ENCODE measurements at regions not wholly inside any gene's neighbourhood (a gene's known extent, or its start where the extent isn't known, plus 50 kb on each side); places are given as distances from the start of the nearest gene placed in this dataset.

GRCh38 chr10:104584541-104584940 lies 56.5 kb upstream of the SORCS3 start (continued):
- TF ChIP-seq USF1 (IDR thresholded peaks at IDR 0.05; ENCODE audit: borderline replicate concordance, low read depth) (no peak), IRF3 (IDR thresholded peaks at IDR 0.05; ENCODE audit: low read depth, low read length) (no peak), RFX5 (IDR thresholded peaks at IDR 0.05; ENCODE audit: low read length) (no peak)

GRCh38 chr10:104587751-104588150 lies 53.3 kb upstream of the SORCS3 start:
- H3K9ac ChIP-seq = no peak overlapping the region
- no peaks in the 10 kb centered on the region for H4K20me1 ChIP-seq (ENCODE audit: insufficient read depth)
- no peak overlapping the region for H3K27ac ChIP-seq (ENCODE audit: low read depth in 2 of 2, low read length in 1 of 2)
- no peak for DNase-seq
- no peaks in the 10 kb centered on the region for H3K27me3 ChIP-seq (ENCODE audit: insufficient read depth)
- H3K4me3 ChIP-seq (ENCODE audit: low read depth in 2 of 2, low read length in 1 of 2) = no peak overlapping the region
- CTCF ChIA-PET = interaction anchor here (0.9 to 1.2 kb wide), 3 partner anchors 33 to 295 kb away, joined by 3 read pairs; no protein-coding TSS in a partner anchor
- H2AFZ ChIP-seq (ENCODE audit: low read depth) = no peak overlapping the region
- POLR2A ChIA-PET = no interaction called here
- H3K9me3 ChIP-seq = no peaks in the 10 kb centered on the region
- peaks cover 7% of the 10 kb centered on the region for H3F3A ChIP-seq (replicated peaks; ENCODE audit: insufficient read depth)
- no peak overlapping the region for H3K4me2 ChIP-seq
- 58% methylated on average over 2 of the region's 2 CpGs for WGBS (ENCODE audit: low lambda C conversion rate)
- H3K9me2 ChIP-seq = no peaks in the 10 kb centered on the region
- peaks cover 12 to 19% of the 10 kb centered on the region in 2 experiments; a peak in 3 of 4 replicates for H3K4me1 ChIP-seq (ENCODE audit: control insufficient read depth in 1 of 2, insufficient read depth in 2 of 2, low read depth in 1 of 2, low read length in 1 of 2)
- no peaks in the 10 kb centered on the region for H3K36me3 ChIP-seq (replicated peaks in 1 of 2; ENCODE audit: control insufficient read depth in 1 of 2, insufficient read depth in 2 of 2, low read length in 1 of 2)
- H3K79me2 ChIP-seq (ENCODE audit: insufficient read depth) = no peaks in the 10 kb centered on the region
- TF ChIP-seq FOSL2 (IDR thresholded peaks at IDR 0.05; ENCODE audit: borderline replicate concordance, low read depth) = no peak
- no peak for TF ChIP-seq ELF1 (IDR thresholded peaks at IDR 0.05)
- no peak for TF ChIP-seq GATA2 (CRISPR knock-in tag; IDR thresholded peaks at IDR 0.05)
- TF ChIP-seq USF2 (IDR thresholded peaks at IDR 0.05; ENCODE audit: borderline replicate concordance, low read depth, low read length) = no peak
- no peak for TF ChIP-seq USF1 (IDR thresholded peaks at IDR 0.05; ENCODE audit: borderline replicate concordance, low read depth)
- no peak for TF ChIP-seq TCF12 (IDR thresholded peaks at IDR 0.05)
- no peak for TF ChIP-seq MAX (IDR thresholded peaks at IDR 0.05; ENCODE audit: low read depth)
- TF ChIP-seq EZH2phosphoT487 (IDR thresholded peaks at IDR 0.05; ENCODE audit: borderline replicate concordance, low read depth) = no peak
- no peak for TF ChIP-seq RAD21 (IDR thresholded peaks at IDR 0.05; ENCODE audit: low read length)
- TF ChIP-seq REST (IDR thresholded peaks at IDR 0.05; ENCODE audit: low read depth, low read length) = no peak
- TF ChIP-seq GABPA (IDR thresholded peaks at IDR 0.05; ENCODE audit: low read depth) = no peak
- no peak for TF ChIP-seq RCOR1 (IDR thresholded peaks at IDR 0.05; ENCODE audit: low read length)
- TF ChIP-seq FOXM1 (IDR thresholded peaks at IDR 0.05; ENCODE audit: low read depth) = no peak
- TF ChIP-seq IRF3 (IDR thresholded peaks at IDR 0.05; ENCODE audit: low read depth, low read length) = no peak
- TF ChIP-seq NFIC (IDR thresholded peaks at IDR 0.05; ENCODE audit: borderline replicate concordance) = no peak
- no peak for TF ChIP-seq POLR2AphosphoS5 (IDR thresholded peaks at IDR 0.05; ENCODE audit: low read depth, low read length)
- TF ChIP-seq YY1 (IDR thresholded peaks at IDR 0.05; ENCODE audit: low read depth) = no peak
